ENCODE measurements at regions not wholly inside any gene's neighbourhood (a gene's known extent, or its start where the extent isn't known, plus 50 kb on each side); places are given as distances from the start of the nearest gene placed in this dataset.

GRCh38 chr5:5904113-5904512, 474.2 kb downstream of the MED10 start:
- no peaks in the 10 kb centered on the region for H3K27me3 ChIP-seq (ENCODE audit: control insufficient read depth, insufficient read depth, low read length)
- TF ChIP-seq CTCF (IDR thresholded peaks at IDR 0.05; ENCODE audit: insufficient read depth, low read length, poor library complexity, severe bottlenecking): no peak
- DNase-seq (ENCODE audit: low read depth): no peak
- H3K4me3 ChIP-seq (ENCODE audit: low read depth, low read length): no peak overlapping the region
- H3K36me3 ChIP-seq (ENCODE audit: control insufficient read depth, insufficient read depth, low read length): no peaks in the 10 kb centered on the region

- TF ChIP-seq CTCF (IDR thresholded peaks at IDR 0.05; ENCODE audit: insufficient read depth, low read length, poor library complexity, severe bottlenecking): no peak
- Histone ChIP-seq H3K36me3 (ENCODE audit: control insufficient read depth, insufficient read depth, low read length) (no peaks in the 10 kb centered on the region), H3K4me3 (ENCODE audit: low read depth, low read length) (no peak overlapping the region), H3K27me3 (ENCODE audit: control insufficient read depth, insufficient read depth, low read length) (no peaks in the 10 kb centered on the region)
- no peak for DNase-seq (ENCODE audit: low read depth)
Measured at GRCh38 chr5:5902678-5903646, 475.4 kb downstream of the MED10 start.

- Histone ChIP-seq H3K4me3 (ENCODE audit: low read depth, low read length) (no peak overlapping the region), H3K36me3 (ENCODE audit: control insufficient read depth, insufficient read depth, low read length) (no peaks in the 10 kb centered on the region), H3K27me3 (ENCODE audit: control insufficient read depth, insufficient read depth, low read length) (no peaks in the 10 kb centered on the region)
- TF ChIP-seq CTCF (IDR thresholded peaks at IDR 0.05; ENCODE audit: insufficient read depth, low read length, poor library complexity, severe bottlenecking): no peak
- no peak for DNase-seq (ENCODE audit: low read depth)
Measured at GRCh38 chr5:5900350-5900749, 477.9 kb downstream of the ICE1 start.

- Histone ChIP-seq H3K4me3 (ENCODE audit: low read depth, low read length) (no peak overlapping the region), H3K27me3 (ENCODE audit: control insufficient read depth, insufficient read depth, low read length) (no peaks in the 10 kb centered on the region), H3K36me3 (ENCODE audit: control insufficient read depth, insufficient read depth, low read length) (no peaks in the 10 kb centered on the region)
- no peak for TF ChIP-seq CTCF (IDR thresholded peaks at IDR 0.05; ENCODE audit: insufficient read depth, low read length, poor library complexity, severe bottlenecking)
- no peak for DNase-seq (ENCODE audit: low read depth)
Measured at GRCh38 chr5:5899716-5900115, 477.2 kb downstream of the ICE1 start.

- Histone ChIP-seq H3K27me3 (ENCODE audit: control insufficient read depth, insufficient read depth, low read length) (no peaks in the 10 kb centered on the region), H3K4me3 (ENCODE audit: low read depth, low read length) (no peak overlapping the region), H3K36me3 (ENCODE audit: control insufficient read depth, insufficient read depth, low read length) (no peaks in the 10 kb centered on the region)
- TF ChIP-seq CTCF (IDR thresholded peaks at IDR 0.05; ENCODE audit: insufficient read depth, low read length, poor library complexity, severe bottlenecking): no peak
- no peak for DNase-seq (ENCODE audit: low read depth)
Measured at GRCh38 chr5:5888284-5888683, 465.8 kb downstream of the ICE1 start.
